ENCODE measurements at regions not wholly inside any gene's neighbourhood (a gene's known extent, or its start where the extent isn't known, plus 50 kb on each side); places are given as distances from the start of the nearest gene placed in this dataset.
"Not testable (repeated sequence)": the region's sequence is repeated elsewhere in the genome, so short reads cannot be mapped to it uniquely, and the experiment has no call there.

GRCh38 chr2:20499387-20499786 lies 52.5 kb downstream of the RHOB start:
- intact Hi-C loops (cut with DNase I) = no loop called here
- Histone ChIP-seq H3K27me3 (no peaks in the 10 kb centered on the region), H3K4me1 (peaks cover 0 to 7% (median 5%) of the 10 kb centered on the region in 4 donors), H3K36me3 (no peaks in the 10 kb centered on the region), H3K4me3 (no peak overlapping the region), H3K27ac (replicated peaks in 1 of 4) (no peak overlapping the region), H3K9me3 (no peaks in the 10 kb centered on the region)
- WGBS = 100% methylated on average over 2 of the region's 2 CpGs
- TF ChIP-seq EP300 (IDR thresholded peaks at IDR 0.05) (no peak), POLR2AphosphoS5 (IDR thresholded peaks at IDR 0.05) (no peak)
- DNase-seq (ENCODE audit: extremely low spot score) = no peak

GRCh38 chr2:20501974-20502373 lies 55.1 kb downstream of the RHOB start:
- Histone ChIP-seq H3K9me3 (no peaks in the 10 kb centered on the region), H3K4me1 (peaks cover 0 to 10% (median 2%) of the 10 kb centered on the region in 4 donors), H3K27me3 (no peaks in the 10 kb centered on the region), H3K27ac (replicated peaks in 1 of 4) (no peak overlapping the region), H3K4me3 (no peak overlapping the region), H3K36me3 (no peaks in the 10 kb centered on the region)
- DNase-seq (ENCODE audit: extremely low spot score) = no peak
- WGBS = 76% methylated on average over 4 of the region's 4 CpGs
- TF ChIP-seq EP300 (IDR thresholded peaks at IDR 0.05) (no peak), POLR2AphosphoS5 (IDR thresholded peaks at IDR 0.05) (peak in 1 of 2 donors; percentile 58), POLR2A (IDR thresholded peaks at IDR 0.05; ENCODE audit: low read depth) (no peak)
- intact Hi-C loops (cut with DNase I) = no loop called here

GRCh38 chr2:20502496-20502895 lies 55.6 kb downstream of the RHOB start:
- DNase-seq (ENCODE audit: extremely low spot score); H3K9me3 ChIP-seq; H3K36me3 ChIP-seq; H3K27me3 ChIP-seq; H3K4me3 ChIP-seq; intact Hi-C loops (cut with DNase I); H3K27ac ChIP-seq (replicated peaks in 1 of 4): not testable (repeated sequence)
- WGBS = 93% methylated on average over 12 of the region's 12 CpGs
- peaks cover 0 to 10% (median 4%) of the 10 kb centered on the region in 4 donors for H3K4me1 ChIP-seq

- no peak for DNase-seq (ENCODE audit: extremely low spot score)
- intact Hi-C loops (cut with DNase I) = no loop called here
Observed at GRCh38 chr2:20504174-20504573, 57.3 kb downstream of the RHOB start.

GRCh38 chr2:20506201-20506685 lies 59.4 kb downstream of the RHOB start:
- Histone ChIP-seq H3K9me3 (no peaks in the 10 kb centered on the region), H3K27me3 (no peaks in the 10 kb centered on the region), H3K4me3 (no peak overlapping the region), H3K36me3 (no peaks in the 10 kb centered on the region), H3K27ac (replicated peaks in 1 of 4) (no peak overlapping the region), H3K4me1 (peaks cover 0 to 10% (median 9%) of the 10 kb centered on the region in 4 donors)
- TF ChIP-seq POLR2AphosphoS5 (IDR thresholded peaks at IDR 0.05) (no peak), CTCF (IDR thresholded peaks at IDR 0.05) (peak in 2 of 3 experiments; percentile 10 to 14)
- DNase-seq (ENCODE audit: extremely low spot score) = no peak
- intact Hi-C loops (cut with DNase I) = no loop called here
- WGBS = 93% methylated on average over 4 of the region's 4 CpGs

More at GRCh38 chr2:20504174-20504573, 57.3 kb downstream of the RHOB start:
- Histone ChIP-seq H3K4me1 (peaks cover 0 to 10% (median 5%) of the 10 kb centered on the region in 4 donors), H3K9me3 (no peaks in the 10 kb centered on the region), H3K36me3 (no peaks in the 10 kb centered on the region), H3K4me3 (no peak overlapping the region), H3K27ac (replicated peaks in 1 of 4) (no peak overlapping the region), H3K27me3 (no peaks in the 10 kb centered on the region)
- TF ChIP-seq POLR2A (IDR thresholded peaks at IDR 0.05; ENCODE audit: low read depth) (no peak), EP300 (IDR thresholded peaks at IDR 0.05) (no peak), POLR2AphosphoS5 (IDR thresholded peaks at IDR 0.05) (no peak), CTCF (IDR thresholded peaks at IDR 0.05) (no peak)

- peaks cover 0 to 10% (median 9%) of the 10 kb centered on the region in 4 donors for H3K4me1 ChIP-seq
- no peak for TF ChIP-seq POLR2A (IDR thresholded peaks at IDR 0.05; ENCODE audit: low read depth)
- TF ChIP-seq CTCF (IDR thresholded peaks at IDR 0.05) = no peak
- TF ChIP-seq POLR2AphosphoS5 (IDR thresholded peaks at IDR 0.05) = no peak
- TF ChIP-seq EP300 (IDR thresholded peaks at IDR 0.05) = no peak
- no peaks in the 10 kb centered on the region for H3K9me3 ChIP-seq
- H3K27me3 ChIP-seq = no peaks in the 10 kb centered on the region
- no peaks in the 10 kb centered on the region for H3K36me3 ChIP-seq
- H3K4me3 ChIP-seq = no peak overlapping the region
- H3K27ac ChIP-seq (replicated peaks in 1 of 4) = peak overlapping the region in 1 of 4 donors; percentile 37
- intact Hi-C loops (cut with DNase I) = no loop called here
- WGBS = 73% methylated on average over 5 of the region's 5 CpGs
- DNase-seq (ENCODE audit: extremely low spot score) = no peak
Observed at GRCh38 chr2:20507166-20507692, 60.4 kb downstream of the RHOB start.
